RKO (cell line): ENCODE measurements at regions not wholly inside any gene's neighbourhood (a gene's known extent, or its start where the extent isn't known, plus 50 kb on each side); places are given as distances from the start of the nearest gene placed in this dataset.

ENCODE experiments used
- DNase-seq: peaks from one replicate; pipeline ENCODE4 v3.0.0-alpha.2; 2016; ENCODE audit warnings: low spot score

DNA sequence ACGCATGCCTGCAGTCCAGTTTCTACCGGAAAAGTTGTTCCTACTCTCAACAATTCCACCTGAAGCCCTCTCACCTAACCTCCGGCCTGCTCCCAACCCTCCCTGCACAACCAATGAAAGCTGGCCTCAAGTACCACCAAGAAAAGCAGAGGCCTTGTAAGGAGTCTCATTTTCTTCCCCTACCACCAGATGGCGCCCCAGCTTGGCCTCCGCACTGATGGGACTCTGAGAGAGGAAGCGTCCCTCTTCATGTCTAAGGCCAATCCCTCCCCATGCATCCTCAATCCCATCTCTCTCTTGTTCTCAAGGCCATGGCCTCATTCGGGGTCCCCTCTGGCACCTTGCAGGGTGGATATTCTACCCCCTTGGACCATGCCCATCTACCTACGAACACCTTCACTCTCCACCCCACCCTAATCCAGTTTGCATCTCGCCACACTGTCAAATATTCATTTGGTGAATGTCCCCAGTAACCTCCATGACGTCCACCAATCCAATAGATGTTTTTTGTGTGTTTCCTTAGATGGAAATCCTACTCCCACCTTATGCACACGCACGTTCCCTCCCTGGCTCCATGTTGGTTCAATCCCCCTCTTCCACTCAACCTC is 412.8 kb downstream of the ZNF536 start:
- peak; percentile 16 for DNase-seq

GRCh38 chr19:30783936-30784335 is 411.8 kb downstream of the ZNF536 start:
- no peak for DNase-seq

- DNase-seq: no peak
These were observed 411.0 kb downstream of the ZNF536 start for GRCh38 chr19:30783212-30783611.

GRCh38 chr19:30781519-30781918 is 409.3 kb downstream of the ZNF536 start:
- DNase-seq: no peak

- no peak for DNase-seq
These were observed 408.9 kb downstream of the ZNF536 start for GRCh38 chr19:30781047-30781446.

DNA sequence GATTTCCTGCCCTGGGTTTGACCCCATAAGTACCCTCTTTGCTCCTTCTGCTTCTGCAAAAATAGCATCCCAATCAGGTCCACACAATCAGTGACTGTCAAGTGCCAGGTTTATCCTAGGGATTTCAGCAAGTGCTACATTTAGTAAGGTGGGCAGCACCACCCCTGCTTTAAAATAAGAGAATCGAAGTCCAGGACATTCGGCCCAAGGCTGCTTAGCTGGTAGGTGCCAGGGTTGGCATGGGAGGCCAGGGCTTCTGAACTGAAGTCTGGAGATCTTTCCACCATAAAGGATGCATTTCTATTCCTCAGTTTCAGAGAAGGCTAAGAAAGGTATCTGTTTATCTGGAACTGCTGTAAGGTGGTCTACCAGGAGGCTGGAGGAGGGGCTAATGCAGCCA is 408.3 kb downstream of the ZNF536 start:
- DNase-seq: no peak

DNA sequence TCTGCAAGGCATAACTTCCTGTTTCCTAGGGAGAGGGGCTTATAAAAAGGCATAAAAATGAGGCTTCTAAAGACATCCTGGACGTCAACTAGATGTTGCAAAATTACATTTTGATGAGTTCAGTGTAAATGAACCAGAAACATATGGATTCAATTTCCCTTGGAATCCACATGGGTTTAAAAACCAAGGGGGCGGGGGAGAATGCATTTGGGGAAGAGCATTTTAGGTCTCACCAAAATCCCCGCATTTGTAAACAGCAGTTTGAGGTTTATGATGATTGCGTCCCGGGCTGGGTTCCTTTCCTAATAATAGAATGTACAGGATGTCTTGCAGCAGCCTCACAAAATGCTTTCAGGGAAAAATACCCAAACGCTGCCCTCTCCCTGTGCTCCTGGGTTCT is 407.8 kb downstream of the ZNF536 start:
- no peak for DNase-seq

DNA sequence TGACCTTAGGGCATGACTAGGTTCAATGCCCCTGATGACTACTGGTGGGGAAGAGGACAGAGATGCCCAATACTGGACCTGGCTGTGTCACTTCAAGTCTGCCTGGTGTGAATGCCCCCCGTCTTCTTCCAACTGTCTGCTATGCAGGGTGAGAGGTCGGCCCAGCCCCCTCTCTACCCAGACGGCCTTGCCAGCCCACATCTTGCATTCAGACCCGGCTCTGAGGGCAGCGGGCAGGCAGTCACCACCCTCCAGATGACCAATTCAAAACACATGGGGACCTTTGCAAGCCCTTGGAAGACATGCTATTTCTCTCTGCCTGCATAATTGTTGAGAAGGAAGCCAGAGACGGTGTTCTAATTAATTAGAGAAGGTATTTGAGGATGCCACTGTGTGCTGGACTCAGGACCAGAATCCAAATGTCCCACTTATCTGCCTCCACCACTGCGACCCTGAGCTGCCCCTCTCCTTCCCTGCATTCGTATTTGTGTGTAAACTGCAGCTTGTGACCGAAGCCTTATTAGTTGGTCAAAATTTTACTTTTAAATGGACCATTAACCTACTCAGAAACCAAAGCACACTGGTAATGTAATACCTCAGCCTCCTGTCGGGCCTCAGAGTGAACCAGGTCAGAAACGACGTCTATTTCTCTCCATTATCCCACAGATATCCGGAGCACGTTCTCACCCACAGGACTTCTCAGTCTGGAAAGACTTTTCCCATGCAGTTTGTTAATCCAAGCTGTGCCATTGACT is 407.0 kb downstream of the ZNF536 start:
- DNase-seq: no peak

DNA sequence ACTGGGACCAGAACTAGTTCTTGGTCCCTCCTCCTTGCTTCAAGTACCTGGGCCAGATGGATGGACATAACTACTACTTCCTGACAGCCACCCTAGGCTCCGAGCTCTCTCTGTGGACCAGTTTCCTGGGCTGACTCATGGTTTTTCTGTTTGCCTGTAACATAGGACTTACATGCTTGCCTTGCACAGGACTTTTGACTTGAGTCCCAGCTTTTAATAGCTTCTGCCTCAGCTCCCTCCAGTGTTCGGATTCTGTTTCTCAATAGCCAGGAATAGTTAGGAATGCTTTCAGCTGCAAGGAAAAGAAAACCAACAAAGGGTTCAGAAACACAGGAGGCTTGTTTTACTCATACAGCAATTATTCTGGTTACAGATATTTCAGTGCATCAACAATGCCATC is 405.9 kb downstream of the ZNF536 start:
- DNase-seq: no peak

GRCh38 chr19:30775956-30776355 is 403.8 kb downstream of the ZNF536 start:
- no peak for DNase-seq

GRCh38 chr19:30774252-30774766 is 402.1 kb downstream of the ZNF536 start:
- no peak for DNase-seq

DNA sequence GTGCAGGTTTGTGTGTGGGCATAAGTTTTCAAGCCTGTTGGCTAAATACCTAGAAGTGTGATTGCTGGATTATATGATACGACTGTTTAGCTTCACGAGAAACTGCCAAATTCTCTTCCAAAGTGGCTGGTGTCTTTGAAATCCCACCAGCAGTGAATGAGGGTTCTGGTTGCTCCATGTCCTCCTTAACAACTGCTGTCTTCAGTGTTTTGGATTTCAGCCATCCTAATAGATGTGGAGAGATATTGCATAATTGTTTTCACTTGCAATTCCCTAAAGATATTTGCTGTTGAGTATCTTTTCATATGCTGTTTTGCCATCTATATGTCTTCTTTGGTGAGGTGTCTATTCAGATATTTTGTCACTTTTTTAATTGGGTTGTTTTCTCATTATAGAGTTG is 390.5 kb downstream of the ZNF536 start:
- no peak for DNase-seq

DNA sequence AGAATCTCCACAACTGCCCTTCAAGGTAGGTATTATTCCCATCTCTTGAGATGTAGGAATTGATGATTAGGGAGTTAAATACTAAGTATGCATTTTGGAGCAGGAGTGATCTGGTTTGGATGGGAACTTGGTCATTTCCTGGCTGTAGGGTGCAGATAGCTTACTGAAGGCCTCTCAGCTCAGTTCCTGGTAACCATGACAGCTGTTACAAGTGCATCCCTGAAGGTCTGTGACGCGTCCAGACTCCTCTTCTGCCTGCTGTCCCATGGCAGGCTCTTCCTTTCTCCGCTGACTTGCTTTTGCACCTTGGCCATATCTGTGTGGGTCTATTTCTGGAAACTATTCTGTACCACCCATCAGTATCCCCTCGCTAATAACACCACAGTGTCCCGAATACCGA is 387.8 kb downstream of the ZNF536 start:
- DNase-seq: no peak

GRCh38 chr19:30757837-30758617 is 385.8 kb downstream of the ZNF536 start:
- DNase-seq: no peak

- DNase-seq: no peak
These were observed 385.1 kb downstream of the ZNF536 start for GRCh38 chr19:30757104-30757836.

- no peak for DNase-seq
These were observed 383.4 kb downstream of the ZNF536 start for GRCh38 chr19:30755581-30755980.

DNA sequence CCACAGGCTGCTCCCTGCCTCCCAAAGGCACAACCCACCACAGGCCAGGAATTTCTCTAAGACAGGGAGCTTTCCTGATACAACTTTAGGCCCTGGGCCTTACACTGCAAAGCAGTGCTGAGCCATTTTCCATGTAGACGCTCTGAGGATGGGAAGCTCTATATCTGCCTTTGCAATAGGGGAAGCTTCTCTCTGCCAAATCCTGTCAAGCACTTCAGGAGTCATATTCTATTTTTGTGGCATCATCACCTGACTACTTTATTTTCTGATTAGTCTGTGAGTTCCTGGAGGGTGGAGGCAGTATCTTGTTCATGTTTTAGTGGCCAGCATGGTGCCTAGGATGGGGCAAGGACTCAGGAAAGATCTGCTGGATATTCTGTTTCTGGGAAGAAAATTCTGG is 382.0 kb downstream of the ZNF536 start:
- no peak for DNase-seq

- no peak for DNase-seq
These were observed 380.7 kb downstream of the ZNF536 start for GRCh38 chr19:30752876-30753275.

DNA sequence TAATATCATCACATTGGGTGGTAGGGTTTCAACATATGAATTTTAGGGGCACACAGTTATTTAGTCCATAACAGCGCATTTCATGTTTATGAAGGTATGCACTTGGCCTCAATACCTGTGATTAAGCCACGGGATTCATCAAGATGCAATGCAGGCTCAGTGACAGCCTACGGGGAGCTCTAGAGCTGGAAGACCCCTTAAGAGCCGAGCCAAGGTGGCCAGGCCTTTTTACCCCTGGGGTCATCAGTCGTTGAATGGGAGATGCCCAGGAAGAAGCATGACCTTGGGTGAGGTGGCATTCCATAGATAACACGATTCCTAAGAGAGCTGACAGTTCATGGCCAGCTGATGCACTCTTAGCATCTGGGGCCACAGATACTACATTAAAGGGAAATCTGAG is 380.0 kb downstream of the ZNF536 start:
- no peak for DNase-seq

DNA sequence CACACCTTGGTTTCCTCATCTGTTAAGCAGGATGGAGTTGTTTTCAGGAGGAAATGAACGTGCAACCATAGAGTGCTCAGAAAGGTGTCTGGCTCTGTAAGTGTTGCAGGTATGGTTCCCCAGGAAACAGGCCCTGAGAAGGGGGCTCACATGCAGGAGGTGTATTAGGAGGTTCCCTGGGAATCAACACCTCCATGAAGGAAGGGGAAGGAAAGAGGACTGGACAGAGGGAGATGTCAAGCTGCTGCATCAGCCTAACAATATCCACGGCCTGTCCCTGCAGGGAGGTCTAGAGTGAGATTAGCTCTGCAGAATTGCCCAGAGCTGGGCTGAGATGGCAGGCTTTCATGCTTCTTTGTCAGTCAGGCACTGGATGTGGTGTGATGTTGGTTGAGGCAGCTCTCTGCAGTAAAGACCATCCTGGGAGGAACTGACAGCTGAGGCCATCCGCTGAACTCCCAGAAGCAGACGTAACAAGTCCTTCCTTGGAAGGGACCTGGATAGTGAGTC is 373.3 kb downstream of the ZNF536 start:
- DNase-seq: no peak

DNA sequence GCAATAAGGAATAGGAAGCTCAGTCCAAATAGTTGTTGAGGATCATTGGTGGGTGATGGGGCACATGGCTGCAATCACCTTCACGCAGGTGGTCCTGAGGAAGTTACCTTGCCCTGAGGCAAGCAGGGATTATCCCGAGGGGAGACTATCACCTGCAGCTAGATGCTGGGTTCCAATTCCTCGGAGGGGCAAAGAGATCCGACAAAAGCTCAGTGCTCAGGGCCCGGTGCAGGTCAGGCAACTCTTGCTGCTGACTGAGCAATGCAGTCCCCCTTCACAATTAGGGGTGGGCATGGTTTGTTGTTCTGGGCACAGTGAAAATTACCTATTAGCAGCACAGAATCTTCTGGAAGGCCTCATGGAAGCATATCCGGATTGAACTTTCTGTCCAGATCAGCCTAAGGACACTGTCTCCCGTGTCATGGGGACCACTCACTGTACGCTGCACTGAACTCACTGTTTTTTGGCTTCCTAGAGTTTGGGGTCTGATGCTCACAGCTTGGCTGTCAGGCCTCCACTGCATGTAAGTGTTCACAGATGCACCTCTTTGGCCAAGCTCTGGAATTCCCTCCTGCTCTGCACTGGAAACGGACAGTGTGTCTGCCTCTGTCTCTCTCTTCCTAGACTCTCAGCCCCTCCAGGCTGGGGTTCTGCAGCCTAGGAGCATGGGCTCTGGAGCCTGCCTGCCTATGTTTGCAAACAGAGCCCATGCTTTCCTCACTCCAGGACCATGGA is 372.7 kb downstream of the ZNF536 start:
- no peak for DNase-seq
